Hepatocyte (in vitro differentiated cells): ENCODE measurements at regions not wholly inside any gene's neighbourhood (a gene's known extent, or its start where the extent isn't known, plus 50 kb on each side); places are given as distances from the start of the nearest gene placed in this dataset.

ENCODE experiments used
- CTCF ChIP-seq: fragments of 200-600 bp; sonication (generic); IDR thresholded peaks from 2 replicates; pipeline ENCODE4 v1.5.1; 2016; ENCODE audit warnings: antibody characterized with exemption, mild to moderate bottlenecking; ENCODE audit not compliant: poor library complexity
- EZH2 ChIP-seq: fragments of 200-600 bp; sonication (generic); IDR thresholded peaks from 2 replicates; pipeline ENCODE4 v1.6.1; 2016; ENCODE audit warnings: antibody characterized with exemption, mild to moderate bottlenecking, borderline replicate concordance
- EZH2phosphoT487 ChIP-seq: fragments of 200-600 bp; sonication (generic); IDR thresholded peaks from one replicate; pipeline ENCODE4 v1.6.1; 2018; ENCODE audit warnings: antibody characterized with exemption, mild to moderate bottlenecking, low read depth, moderate library complexity; ENCODE audit not compliant: unreplicated experiment, severe bottlenecking

- no peak for TF ChIP-seq CTCF
- TF ChIP-seq EZH2phosphoT487 = no peak
- TF ChIP-seq EZH2 = no peak
Observed at GRCh38 chr19:28122734-28123133, 1090.2 kb downstream of the UQCRFS1 start.
